ENCODE measurements at regions not wholly inside any gene's neighbourhood (a gene's known extent, or its start where the extent isn't known, plus 50 kb on each side); places are given as distances from the start of the nearest gene placed in this dataset.
"Not testable (repeated sequence)": the region's sequence is repeated elsewhere in the genome, so short reads cannot be mapped to it uniquely, and the experiment has no call there.

DNA sequence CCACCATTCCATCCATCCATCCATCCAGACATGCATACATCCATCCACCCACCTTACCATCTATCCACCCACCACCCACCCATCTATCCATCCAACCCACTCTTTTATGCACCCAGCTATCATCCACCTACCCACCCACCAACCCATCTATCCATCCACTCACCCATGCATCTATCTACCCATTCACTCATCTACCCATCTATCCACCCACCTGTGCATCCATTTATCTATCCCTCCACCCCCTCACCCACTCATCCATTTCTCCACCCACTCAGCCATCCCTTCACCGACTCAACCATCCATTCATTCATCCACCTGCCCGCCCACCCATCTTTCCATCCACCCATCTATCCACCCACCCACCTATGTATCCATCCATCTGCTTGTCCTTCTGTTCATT, 186.4 kb upstream of the OSBPL11 start:
- TF ChIP-seq POLR2AphosphoS5 (IDR thresholded peaks at IDR 0.05; ENCODE audit: low read length); KDM1A (IDR thresholded peaks at IDR 0.05; ENCODE audit: borderline replicate concordance); RBBP5 (conservative IDR thresholded peaks at IDR 0.05); POLR2A (IDR thresholded peaks at IDR 0.05; ENCODE audit: low read depth, low read length); RFX5 (IDR thresholded peaks at IDR 0.05; ENCODE audit: low read depth, low read length); MXI1 (IDR thresholded peaks at IDR 0.05; ENCODE audit: low read depth, low read length): not testable (repeated sequence)
- TF ChIP-seq, protein P1, sequence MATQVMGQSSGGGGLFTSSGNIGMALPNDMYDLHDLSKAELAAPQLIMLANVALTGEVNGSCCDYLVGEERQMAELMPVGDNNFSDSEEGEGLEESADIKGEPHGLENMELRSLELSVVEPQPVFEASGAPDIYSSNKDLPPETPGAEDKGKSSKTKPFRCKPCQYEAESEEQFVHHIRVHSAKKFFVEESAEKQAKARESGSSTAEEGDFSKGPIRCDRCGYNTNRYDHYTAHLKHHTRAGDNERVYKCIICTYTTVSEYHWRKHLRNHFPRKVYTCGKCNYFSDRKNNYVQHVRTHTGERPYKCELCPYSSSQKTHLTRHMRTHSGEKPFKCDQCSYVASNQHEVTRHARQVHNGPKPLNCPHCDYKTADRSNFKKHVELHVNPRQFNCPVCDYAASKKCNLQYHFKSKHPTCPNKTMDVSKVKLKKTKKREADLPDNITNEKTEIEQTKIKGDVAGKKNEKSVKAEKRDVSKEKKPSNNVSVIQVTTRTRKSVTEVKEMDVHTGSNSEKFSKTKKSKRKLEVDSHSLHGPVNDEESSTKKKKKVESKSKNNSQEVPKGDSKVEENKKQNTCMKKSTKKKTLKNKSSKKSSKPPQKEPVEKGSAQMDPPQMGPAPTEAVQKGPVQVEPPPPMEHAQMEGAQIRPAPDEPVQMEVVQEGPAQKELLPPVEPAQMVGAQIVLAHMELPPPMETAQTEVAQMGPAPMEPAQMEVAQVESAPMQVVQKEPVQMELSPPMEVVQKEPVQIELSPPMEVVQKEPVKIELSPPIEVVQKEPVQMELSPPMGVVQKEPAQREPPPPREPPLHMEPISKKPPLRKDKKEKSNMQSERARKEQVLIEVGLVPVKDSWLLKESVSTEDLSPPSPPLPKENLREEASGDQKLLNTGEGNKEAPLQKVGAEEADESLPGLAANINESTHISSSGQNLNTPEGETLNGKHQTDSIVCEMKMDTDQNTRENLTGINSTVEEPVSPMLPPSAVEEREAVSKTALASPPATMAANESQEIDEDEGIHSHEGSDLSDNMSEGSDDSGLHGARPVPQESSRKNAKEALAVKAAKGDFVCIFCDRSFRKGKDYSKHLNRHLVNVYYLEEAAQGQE (IDR thresholded peaks at IDR 0.05; ENCODE audit: low read depth, low read length): not testable (repeated sequence)
- TF ChIP-seq, protein P2, sequence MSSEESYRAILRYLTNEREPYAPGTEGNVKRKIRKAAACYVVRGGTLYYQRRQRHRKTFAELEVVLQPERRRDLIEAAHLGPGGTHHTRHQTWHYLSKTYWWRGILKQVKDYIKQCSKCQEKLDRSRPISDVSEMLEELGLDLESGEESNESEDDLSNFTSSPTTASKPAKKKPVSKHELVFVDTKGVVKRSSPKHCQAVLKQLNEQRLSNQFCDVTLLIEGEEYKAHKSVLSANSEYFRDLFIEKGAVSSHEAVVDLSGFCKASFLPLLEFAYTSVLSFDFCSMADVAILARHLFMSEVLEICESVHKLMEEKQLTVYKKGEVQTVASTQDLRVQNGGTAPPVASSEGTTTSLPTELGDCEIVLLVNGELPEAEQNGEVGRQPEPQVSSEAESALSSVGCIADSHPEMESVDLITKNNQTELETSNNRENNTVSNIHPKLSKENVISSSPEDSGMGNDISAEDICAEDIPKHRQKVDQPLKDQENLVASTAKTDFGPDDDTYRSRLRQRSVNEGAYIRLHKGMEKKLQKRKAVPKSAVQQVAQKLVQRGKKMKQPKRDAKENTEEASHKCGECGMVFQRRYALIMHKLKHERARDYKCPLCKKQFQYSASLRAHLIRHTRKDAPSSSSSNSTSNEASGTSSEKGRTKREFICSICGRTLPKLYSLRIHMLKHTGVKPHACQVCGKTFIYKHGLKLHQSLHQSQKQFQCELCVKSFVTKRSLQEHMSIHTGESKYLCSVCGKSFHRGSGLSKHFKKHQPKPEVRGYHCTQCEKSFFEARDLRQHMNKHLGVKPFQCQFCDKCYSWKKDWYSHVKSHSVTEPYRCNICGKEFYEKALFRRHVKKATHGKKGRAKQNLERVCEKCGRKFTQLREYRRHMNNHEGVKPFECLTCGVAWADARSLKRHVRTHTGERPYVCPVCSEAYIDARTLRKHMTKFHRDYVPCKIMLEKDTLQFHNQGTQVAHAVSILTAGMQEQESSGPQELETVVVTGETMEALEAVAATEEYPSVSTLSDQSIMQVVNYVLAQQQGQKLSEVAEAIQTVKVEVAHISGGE (CRISPR knock-in tag; IDR thresholded peaks at IDR 0.05): not testable (repeated sequence)

Data from GM12878 (cell line).